CD4-positive, alpha-beta T cell treated with Interleukin-1 beta for 1 hour (primary cell): ENCODE measurements at regions not wholly inside any gene's neighbourhood (a gene's known extent, or its start where the extent isn't known, plus 50 kb on each side); places are given as distances from the start of the nearest gene placed in this dataset.

ENCODE experiments used
- DNase-seq, 2 donors: peaks; one replicate each; pipeline ENCODE4 v3.0.0-alpha.2; 2020 to 2022

- DNase-seq: no peak
Observed at GRCh38 chr22:22421392-22421791, 87.2 kb downstream of the ZNF280B start.

GRCh38 chr22:22422629-22423112 lies 85.9 kb downstream of the ZNF280B start:
- DNase-seq: peak; percentile 41 to 86

- no peak for DNase-seq
Observed at GRCh38 chr22:22423681-22424080, 84.9 kb downstream of the ZNF280B start.

- DNase-seq: no peak
Observed at GRCh38 chr22:22424210-22424800, 84.2 kb downstream of the ZNF280B start.

- DNase-seq: no peak
Observed at GRCh38 chr22:22424956-22425355, 83.6 kb downstream of the ZNF280B start.

GRCh38 chr22:22425356-22425755 lies 83.2 kb downstream of the ZNF280B start:
- DNase-seq: no peak

GRCh38 chr22:22425783-22426624 lies 82.5 kb downstream of the ZNF280B start:
- DNase-seq: no peak

GRCh38 chr22:22427542-22428065 lies 80.9 kb downstream of the ZNF280B start:
- no peak for DNase-seq

GRCh38 chr22:22428222-22429098 lies 80.1 kb downstream of the ZNF280B start:
- no peak for DNase-seq

GRCh38 chr22:22429369-22430108 lies 79.0 kb downstream of the ZNF280B start:
- no peak for DNase-seq

- DNase-seq: no peak
Observed at GRCh38 chr22:22430111-22430820, 78.3 kb downstream of the ZNF280B start.

GRCh38 chr22:22431271-22432220 lies 77.0 kb downstream of the ZNF280B start:
- peak; percentile 41 to 66 for DNase-seq

GRCh38 chr22:22432479-22432878 lies 76.1 kb downstream of the ZNF280B start:
- no peak for DNase-seq

GRCh38 chr22:22432937-22433336 lies 75.6 kb downstream of the ZNF280B start:
- no peak for DNase-seq

GRCh38 chr22:22433770-22434169 lies 74.8 kb downstream of the ZNF280B start:
- no peak for DNase-seq
